Endodermal cell (in vitro differentiated cells): ENCODE measurements at regions not wholly inside any gene's neighbourhood (a gene's known extent, or its start where the extent isn't known, plus 50 kb on each side); places are given as distances from the start of the nearest gene placed in this dataset.
"Not testable (repeated sequence)": the region's sequence is repeated elsewhere in the genome, so short reads cannot be mapped to it uniquely, and the experiment has no call there.

Source experiments
- DNase-seq: peaks from one replicate; pipeline ENCODE4 v3.0.0-alpha.2; 2017
- H3K27ac ChIP-seq: 2 replicates; pipeline ENCODE4 v1.5.1; 2013; ENCODE audit warnings: mild to moderate bottlenecking, low read depth, low read length, moderate library complexity
- H3K27me3 ChIP-seq: 2 replicates; pipeline ENCODE4 v1.6.1; 2013; ENCODE audit warnings: mild to moderate bottlenecking, low read length, moderate library complexity; ENCODE audit not compliant: insufficient read depth, control insufficient read depth, poor library complexity, severe bottlenecking
- H3K36me3 ChIP-seq: 2 replicates; pipeline ENCODE4 v1.7.0; 2013; ENCODE audit warnings: mild to moderate bottlenecking, low read length, moderate library complexity; ENCODE audit not compliant: control insufficient read depth, insufficient read depth
- H3K4me1 ChIP-seq: one replicate; pipeline ENCODE4 v1.7.0; 2013; ENCODE audit warnings: low read length; ENCODE audit not compliant: control insufficient read depth, insufficient read depth
- H3K4me3 ChIP-seq: 2 replicates; pipeline ENCODE4 v1.5.1; 2013; ENCODE audit warnings: mild to moderate bottlenecking, low read length, moderate library complexity
- H3K9ac ChIP-seq: 2 replicates; pipeline ENCODE4 v1.6.1; 2013; ENCODE audit warnings: mild to moderate bottlenecking, low read length, moderate library complexity; ENCODE audit not compliant: poor library complexity, severe bottlenecking; ENCODE audit errors: extremely low read depth
- H3K9me3 ChIP-seq: 2 replicates; pipeline ENCODE4 v1.6.1; 2013; ENCODE audit warnings: mild to moderate bottlenecking, low read length, moderate library complexity; ENCODE audit not compliant: control insufficient read depth
- H3K27ac Mint-ChIP-seq: 2 replicates; pipeline ENCODE4 v1.8.0; 2020; ENCODE audit warnings: mixed read lengths
- H3K27me3 Mint-ChIP-seq: 2 replicates; pipeline ENCODE4 v1.8.0; 2021; ENCODE audit warnings: mild to moderate bottlenecking, mixed read lengths; ENCODE audit not compliant: insufficient read depth
- H3K36me3 Mint-ChIP-seq: 2 replicates; pipeline ENCODE4 v1.8.0; 2020; ENCODE audit warnings: low read depth, mixed read lengths
- H3K4me1 Mint-ChIP-seq: 2 replicates; pipeline ENCODE4 v1.8.0; 2020; ENCODE audit warnings: mixed read lengths
- H3K4me3 Mint-ChIP-seq: 2 replicates; pipeline ENCODE4 v1.8.0; 2020; ENCODE audit warnings: mild to moderate bottlenecking, moderate library complexity, mixed read lengths
- H3K9me3 Mint-ChIP-seq: 2 replicates; pipeline ENCODE4 v1.8.0; 2020; ENCODE audit warnings: mild to moderate bottlenecking, mixed read lengths
- CTCF ChIP-seq: fragments of 200-600 bp; sonication (generic); conservative IDR thresholded peaks from 2 replicates; pipeline ENCODE4 v1.5.0; 2021; ENCODE audit warnings: antibody characterized with exemption, mild to moderate bottlenecking
- WGBS, 2 experiments: methylation state at CpG; one replicate each; pipeline versions ENCODE4 v1.1.5 to v1.1.7; 2013; ENCODE audit warnings: missing lambda C conversion rate in 2 of 2, mixed read lengths in 1 of 2; ENCODE audit not compliant: insufficient coverage in 1 of 2, insufficient read length in 1 of 2; 5-methylcytosine and 5-hydroxymethylcytosine counted together

- peaks cover 4% of the 10 kb centered on the region for H3K27me3 Mint-ChIP-seq
- TF ChIP-seq CTCF, result no peak
- 80 to 85% methylated on average over 2 to 4 of the region's 4 CpGs for WGBS, 2 experiments
Observed at GRCh38 chr1:82057011-82057410, 256.3 kb downstream of the ADGRL2 start.

GRCh38 chr1:82055375-82055774 lies 254.6 kb downstream of the ADGRL2 start:
- not testable (repeated sequence) for H3K27ac ChIP-seq, H3K36me3 ChIP-seq, H3K4me1 Mint-ChIP-seq, DNase-seq, H3K36me3 Mint-ChIP-seq, H3K4me1 ChIP-seq, H3K4me3 Mint-ChIP-seq, H3K4me3 ChIP-seq, H3K9me3 Mint-ChIP-seq, H3K9me3 ChIP-seq, H3K27ac Mint-ChIP-seq, H3K9ac ChIP-seq
- 91 to 100% methylated on average over 2 to 4 of the region's 4 CpGs for WGBS, 2 experiments
- peaks cover 16% of the 10 kb centered on the region for H3K27me3 Mint-ChIP-seq
- H3K27me3 ChIP-seq, result peaks cover 16% of the 10 kb centered on the region

More at GRCh38 chr1:82057011-82057410, 256.3 kb downstream of the ADGRL2 start:
- no peak overlapping the region for H3K9ac ChIP-seq
- H3K36me3 Mint-ChIP-seq, result no peaks in the 10 kb centered on the region
- no peak overlapping the region for H3K4me3 Mint-ChIP-seq
- no peaks in the 10 kb centered on the region for H3K9me3 Mint-ChIP-seq
- H3K27me3 ChIP-seq, result no peaks in the 10 kb centered on the region
- H3K4me3 ChIP-seq, result no peak overlapping the region
- no peaks in the 10 kb centered on the region for H3K36me3 ChIP-seq
- no peak for DNase-seq
- no peaks in the 10 kb centered on the region for H3K4me1 Mint-ChIP-seq
- H3K27ac ChIP-seq, result no peak overlapping the region
- no peaks in the 10 kb centered on the region for H3K9me3 ChIP-seq
- no peaks in the 10 kb centered on the region for H3K4me1 ChIP-seq
- H3K27ac Mint-ChIP-seq, result no peak overlapping the region

DNA sequence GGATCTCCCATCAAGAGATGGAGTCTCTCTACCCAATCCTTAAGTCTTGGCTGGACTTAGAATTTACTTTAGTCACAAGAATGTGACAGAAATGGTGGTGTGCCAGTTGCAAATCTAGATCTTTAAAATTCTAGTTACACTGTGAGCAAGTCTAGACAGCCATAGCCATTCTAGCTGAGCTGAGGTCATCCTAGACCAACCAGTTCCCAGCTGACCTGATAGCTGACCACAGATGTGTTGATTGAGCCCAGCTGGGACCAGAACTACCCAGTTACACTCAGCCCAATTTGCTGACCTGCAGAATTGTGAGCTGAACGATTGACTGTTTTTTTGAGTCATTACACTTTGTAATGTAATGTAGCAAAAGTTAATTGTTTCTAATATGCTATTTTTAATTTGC lies 251.8 kb downstream of the ADGRL2 start:
- 92 to 100% methylated on average over 1 of the region's 1 CpG for WGBS, 2 experiments
- no peak for DNase-seq
- Mint-ChIP-seq H3K27ac (no peak overlapping the region), H3K4me3 (no peak overlapping the region), H3K36me3 (no peaks in the 10 kb centered on the region), H3K9me3 (no peaks in the 10 kb centered on the region), H3K4me1 (peaks cover 11% of the 10 kb centered on the region), H3K27me3 (peaks cover 25% of the 10 kb centered on the region)
- H3K4me3 ChIP-seq, result no peak overlapping the region
- no peak overlapping the region for H3K9ac ChIP-seq
- no peaks in the 10 kb centered on the region for H3K9me3 ChIP-seq
- H3K27ac ChIP-seq, result no peak overlapping the region
- no peak for TF ChIP-seq CTCF
- H3K36me3 ChIP-seq, result no peaks in the 10 kb centered on the region
- peaks cover 30% of the 10 kb centered on the region for H3K27me3 ChIP-seq
- H3K4me1 ChIP-seq, result no peaks in the 10 kb centered on the region

DNA sequence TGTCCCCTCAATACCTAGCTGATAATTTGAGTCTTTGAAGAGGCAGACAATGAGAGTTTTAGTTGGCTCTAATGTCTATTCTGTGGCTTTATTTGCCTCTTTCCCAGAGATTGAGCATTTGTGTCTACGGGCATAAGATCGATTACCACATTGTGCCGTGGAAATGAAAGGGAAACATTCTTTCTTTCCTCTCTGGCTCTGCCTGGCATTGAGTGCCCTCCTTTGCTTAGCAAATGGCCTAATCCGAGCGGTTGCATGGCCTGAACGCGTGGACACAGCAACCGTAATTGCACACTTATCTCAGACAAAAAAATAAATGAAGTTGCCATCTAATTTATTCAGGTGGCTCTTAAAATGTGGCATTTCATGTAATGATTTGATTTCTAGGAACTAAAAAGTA lies 247.9 kb downstream of the ADGRL2 start:
- peaks cover 22% of the 10 kb centered on the region for H3K4me1 Mint-ChIP-seq
- Histone ChIP-seq H3K9me3 (no peaks in the 10 kb centered on the region), H3K27me3 (peaks cover 54% of the 10 kb centered on the region), H3K9ac (no peak overlapping the region), H3K4me1 (no peaks in the 10 kb centered on the region), H3K36me3 (no peaks in the 10 kb centered on the region), H3K27ac (no peak overlapping the region), H3K4me3 (no peak overlapping the region)
- no peak overlapping the region for H3K4me3 Mint-ChIP-seq
- H3K27ac Mint-ChIP-seq, result no peak overlapping the region
- TF ChIP-seq CTCF, result no peak
- WGBS, 2 experiments, result 92 to 100% methylated on average over 3 to 8 of the region's 8 CpGs
- peaks cover 40% of the 10 kb centered on the region for H3K27me3 Mint-ChIP-seq
- no peak for DNase-seq
- H3K36me3 Mint-ChIP-seq, result no peaks in the 10 kb centered on the region
- H3K9me3 Mint-ChIP-seq, result no peaks in the 10 kb centered on the region
